Colonic mucosa (tissue), 4 donors: ENCODE measurements at regions not wholly inside any gene's neighbourhood (a gene's known extent, or its start where the extent isn't known, plus 50 kb on each side); places are given as distances from the start of the nearest gene placed in this dataset.

ENCODE experiments used
- DNase-seq: peaks from one replicate; pipeline ENCODE4 v3.0.0-alpha.2; 2020
- H3K27ac ChIP-seq: fragments of 200-600 bp; one replicate; pipeline ENCODE4 v1.8.0; 2021
- H3K27me3 ChIP-seq: fragments of 200-600 bp; one replicate; pipeline ENCODE4 v1.8.0; 2021
- H3K36me3 ChIP-seq: fragments of 200-600 bp; one replicate; pipeline ENCODE4 v1.8.0; 2021
- H3K4me1 ChIP-seq: fragments of 200-600 bp; one replicate; pipeline ENCODE4 v1.8.0; 2021; ENCODE audit warnings: mild to moderate bottlenecking
- H3K4me3 ChIP-seq: fragments of 200-600 bp; one replicate; pipeline ENCODE4 v1.8.0; 2021
- H3K9ac ChIP-seq, 2 donors: one replicate each; pipeline ENCODE4 v1.7.0; 2013; ENCODE audit warnings: control low read depth in 2 of 2, low read depth in 2 of 2, low read length in 2 of 2
- H3K9me3 ChIP-seq: fragments of 200-600 bp; one replicate; pipeline ENCODE4 v1.8.0; 2021
- intact Hi-C: fragments of 100-400 bp; cut with DNase I; formaldehyde crosslinking; loops from one replicate; pipeline ENCODE4 v1.14.1; 2022
- TF ChIP-seq, protein P1 (sequence below): fragments of 200-600 bp; IDR thresholded peaks from one replicate; pipeline ENCODE4 v1.8.0; 2022; ENCODE audit warnings: antibody characterized with exemption, mild to moderate bottlenecking
- donor health status: healthy.
- donor health status: DM: no; HTN: no; CAD: no.
- donor health status: DM: no; HTN: no; CAD: no.

DNA sequence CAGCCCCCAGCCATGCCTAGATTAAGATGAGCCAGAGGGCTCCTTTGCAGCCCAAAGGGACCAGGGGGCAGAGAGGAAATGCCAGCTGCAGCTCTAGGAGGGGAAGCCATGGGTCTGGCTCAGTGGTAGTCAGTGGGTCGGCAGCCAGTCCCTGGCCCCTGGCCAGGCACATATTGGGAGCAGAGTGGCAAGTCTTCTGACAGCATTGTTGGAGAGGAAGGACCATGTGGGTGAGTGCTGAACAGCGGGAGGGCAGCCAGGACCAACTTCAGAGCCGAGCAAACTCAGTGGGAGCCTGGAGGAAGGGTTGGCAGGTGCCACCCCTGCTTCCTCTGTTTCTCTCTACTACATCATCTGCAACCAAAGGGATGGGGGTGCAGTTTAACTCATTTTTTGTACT lies 140.5 kb upstream of the PELI1 start:
- H3K9ac ChIP-seq: no peak overlapping the region
- DNase-seq: no peak
- H3K9me3 ChIP-seq: no peaks in the 10 kb centered on the region
- H3K27ac ChIP-seq: no peak overlapping the region
- no peak overlapping the region for H3K4me3 ChIP-seq
- no peaks in the 10 kb centered on the region for H3K4me1 ChIP-seq
- H3K27me3 ChIP-seq: no peaks in the 10 kb centered on the region
- TF ChIP-seq, protein P1, sequence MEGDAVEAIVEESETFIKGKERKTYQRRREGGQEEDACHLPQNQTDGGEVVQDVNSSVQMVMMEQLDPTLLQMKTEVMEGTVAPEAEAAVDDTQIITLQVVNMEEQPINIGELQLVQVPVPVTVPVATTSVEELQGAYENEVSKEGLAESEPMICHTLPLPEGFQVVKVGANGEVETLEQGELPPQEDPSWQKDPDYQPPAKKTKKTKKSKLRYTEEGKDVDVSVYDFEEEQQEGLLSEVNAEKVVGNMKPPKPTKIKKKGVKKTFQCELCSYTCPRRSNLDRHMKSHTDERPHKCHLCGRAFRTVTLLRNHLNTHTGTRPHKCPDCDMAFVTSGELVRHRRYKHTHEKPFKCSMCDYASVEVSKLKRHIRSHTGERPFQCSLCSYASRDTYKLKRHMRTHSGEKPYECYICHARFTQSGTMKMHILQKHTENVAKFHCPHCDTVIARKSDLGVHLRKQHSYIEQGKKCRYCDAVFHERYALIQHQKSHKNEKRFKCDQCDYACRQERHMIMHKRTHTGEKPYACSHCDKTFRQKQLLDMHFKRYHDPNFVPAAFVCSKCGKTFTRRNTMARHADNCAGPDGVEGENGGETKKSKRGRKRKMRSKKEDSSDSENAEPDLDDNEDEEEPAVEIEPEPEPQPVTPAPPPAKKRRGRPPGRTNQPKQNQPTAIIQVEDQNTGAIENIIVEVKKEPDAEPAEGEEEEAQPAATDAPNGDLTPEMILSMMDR: no peak
- H3K36me3 ChIP-seq: no peaks in the 10 kb centered on the region
- intact Hi-C loops: no loop called here

DNA sequence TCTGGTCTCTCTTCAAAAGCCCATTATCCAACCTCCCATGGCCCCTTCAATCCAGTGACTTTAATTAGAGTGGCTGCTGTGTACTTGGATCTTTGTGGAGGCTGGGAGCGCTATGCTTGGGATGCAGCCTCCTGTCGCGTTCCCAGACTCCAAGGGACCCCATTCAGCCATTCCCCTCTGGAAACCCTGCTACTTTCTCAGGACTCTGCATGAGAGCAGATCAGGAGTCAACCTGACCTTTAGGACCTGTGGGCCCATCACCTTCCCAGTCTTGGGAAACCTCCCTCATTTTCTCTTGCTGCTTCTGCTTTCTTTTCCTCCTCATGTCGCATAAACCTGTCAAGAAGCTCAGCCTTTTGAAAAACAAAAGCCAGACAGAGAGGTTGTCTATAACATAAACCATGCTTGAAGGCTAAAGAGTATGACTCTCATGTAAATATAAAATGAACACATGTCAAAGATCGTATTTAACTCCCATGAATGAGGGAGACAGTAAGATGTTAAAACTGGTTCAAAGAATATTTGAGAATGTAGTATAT lies 143.1 kb upstream of the PELI1 start:
- Histone ChIP-seq H3K9me3 (no peaks in the 10 kb centered on the region), H3K27me3 (no peaks in the 10 kb centered on the region), H3K36me3 (no peaks in the 10 kb centered on the region), H3K4me3 (no peak overlapping the region), H3K27ac (no peak overlapping the region), H3K4me1 (no peaks in the 10 kb centered on the region), H3K9ac (no peak overlapping the region)
- intact Hi-C loops: no loop called here
- TF ChIP-seq, protein P1: no peak
- no peak for DNase-seq

DNA sequence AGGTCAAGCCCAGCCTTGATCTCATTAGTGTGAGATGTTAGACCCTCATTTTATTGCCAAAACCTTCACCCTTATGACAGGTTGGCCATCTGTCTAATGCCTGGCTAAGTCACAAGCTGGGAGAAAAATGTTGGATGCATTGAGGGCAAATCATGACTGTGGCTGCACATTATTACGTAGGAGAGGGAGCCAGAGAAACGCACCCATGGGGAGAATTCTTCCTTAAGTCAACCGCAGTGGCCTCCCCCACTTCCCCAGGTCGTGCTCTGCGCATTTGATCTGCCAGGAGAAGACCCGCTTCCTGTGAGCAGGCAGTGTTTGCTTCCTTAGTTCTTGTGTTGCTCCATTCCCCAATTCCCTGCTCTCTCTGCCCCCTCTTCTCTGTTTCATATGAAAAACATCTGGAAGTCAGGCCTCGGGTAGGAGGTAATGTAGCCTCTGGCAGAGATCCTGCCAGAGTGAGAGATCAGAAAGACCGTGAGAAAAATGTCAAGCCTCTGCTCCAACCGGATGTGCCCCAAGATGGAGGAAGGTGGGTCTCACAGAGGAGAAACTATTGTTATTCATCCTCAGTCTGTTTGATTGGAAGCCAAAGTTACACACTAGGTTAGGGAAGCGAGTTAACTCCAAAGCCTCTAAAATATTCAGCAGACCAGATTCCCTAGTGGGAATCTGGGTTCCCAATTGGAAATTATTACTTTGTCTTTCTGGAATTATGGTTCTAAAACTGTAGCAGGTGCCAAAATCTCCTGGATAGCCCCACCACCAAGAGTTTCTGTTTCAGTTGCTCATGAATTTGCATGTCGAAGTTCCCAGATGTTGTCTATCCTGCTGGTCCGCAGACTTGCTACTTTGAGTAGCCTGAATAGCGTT lies 144.3 kb upstream of the PELI1 start:
- Histone ChIP-seq H3K4me1 (no peaks in the 10 kb centered on the region), H3K4me3 (no peak overlapping the region), H3K9ac (no peak overlapping the region), H3K27me3 (no peaks in the 10 kb centered on the region), H3K9me3 (no peaks in the 10 kb centered on the region), H3K36me3 (no peaks in the 10 kb centered on the region), H3K27ac (no peak overlapping the region)
- intact Hi-C loops: no loop called here
- DNase-seq: no peak
- TF ChIP-seq, protein P1: no peak

DNA sequence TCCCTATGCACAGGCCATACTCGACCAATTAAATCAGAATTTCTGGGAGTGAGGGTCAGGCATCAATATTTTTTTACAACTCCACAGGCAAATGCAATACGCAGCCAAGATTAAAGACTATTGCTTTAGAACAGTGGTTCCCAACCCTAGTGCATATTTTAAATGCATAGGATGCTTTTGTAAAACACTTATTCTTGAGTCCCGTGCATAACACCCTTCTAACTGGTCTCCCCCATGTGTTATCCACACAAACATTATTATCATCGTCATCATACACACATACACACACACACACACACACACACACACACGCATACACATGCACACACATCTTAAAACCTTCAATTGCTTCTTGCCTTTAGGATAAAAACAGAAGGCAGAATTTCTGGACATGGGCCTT lies 145.0 kb upstream of the PELI1 start:
- TF ChIP-seq, protein P1: no peak
- no peak overlapping the region for H3K9ac ChIP-seq
- H3K4me3 ChIP-seq: no peak overlapping the region
- H3K9me3 ChIP-seq: no peaks in the 10 kb centered on the region
- H3K27me3 ChIP-seq: no peaks in the 10 kb centered on the region
- H3K27ac ChIP-seq: no peak overlapping the region
- DNase-seq: no peak
- intact Hi-C loops: no loop called here
- H3K36me3 ChIP-seq: no peaks in the 10 kb centered on the region
- no peaks in the 10 kb centered on the region for H3K4me1 ChIP-seq

DNA sequence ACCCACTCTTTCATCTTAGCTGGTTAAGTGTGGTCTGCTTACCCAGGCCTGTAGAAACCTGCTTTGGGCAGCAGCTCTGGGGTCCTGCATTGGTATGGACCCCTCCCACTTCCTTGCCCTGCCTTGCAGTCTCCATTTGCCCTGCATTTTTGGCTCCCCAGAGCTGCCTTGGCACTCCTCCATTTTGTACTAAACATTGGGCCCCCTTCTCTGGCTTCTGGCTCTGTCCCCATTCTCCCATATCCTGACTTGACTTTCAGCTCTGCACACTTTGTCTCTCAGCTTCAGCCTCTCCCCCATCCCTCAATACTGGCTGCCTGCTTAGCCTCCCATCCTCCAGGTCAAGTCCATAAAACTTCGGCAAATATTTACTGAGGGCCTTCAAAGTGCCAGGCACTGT lies 145.5 kb upstream of the PELI1 start:
- H3K4me1 ChIP-seq: no peaks in the 10 kb centered on the region
- no peak overlapping the region for H3K27ac ChIP-seq
- no peaks in the 10 kb centered on the region for H3K36me3 ChIP-seq
- H3K9me3 ChIP-seq: no peaks in the 10 kb centered on the region
- H3K27me3 ChIP-seq: no peaks in the 10 kb centered on the region
- H3K4me3 ChIP-seq: no peak overlapping the region
- intact Hi-C loops: no loop called here
- DNase-seq: no peak
- H3K9ac ChIP-seq: no peak overlapping the region
- TF ChIP-seq, protein P1: no peak
